ENCODE measurements at regions not wholly inside any gene's neighbourhood (a gene's known extent, or its start where the extent isn't known, plus 50 kb on each side); places are given as distances from the start of the nearest gene placed in this dataset.

DNA sequence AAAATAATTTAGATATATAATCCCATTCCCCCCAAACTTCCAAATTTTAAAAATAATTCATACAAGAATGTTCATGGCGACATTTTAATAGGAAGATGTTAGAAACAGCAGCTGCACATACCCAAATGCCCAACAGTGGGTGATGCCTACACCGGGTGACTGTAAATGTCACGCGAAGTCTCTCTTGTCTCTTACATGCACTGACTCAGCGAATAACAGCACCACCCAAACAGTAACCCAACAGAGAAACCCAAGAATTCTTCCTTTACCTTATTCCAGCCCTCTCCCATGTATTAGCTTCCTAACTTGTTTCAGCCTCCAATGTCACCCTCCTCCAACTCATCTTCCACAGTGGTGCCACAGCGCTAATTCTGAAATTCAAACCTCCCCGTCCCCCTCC, 74.5 kb upstream of the E2F3 start:
- TF ChIP-seq ZNF384 (IDR thresholded peaks at IDR 0.05) (no peak), L3MBTL2 (conservative IDR thresholded peaks at IDR 0.05) (no peak), ARNT (IDR thresholded peaks at IDR 0.05) (no peak), SUZ12 (IDR thresholded peaks at IDR 0.05) (no peak), FOXK2 (IDR thresholded peaks at IDR 0.05) (no peak), FOXA1 (IDR thresholded peaks at IDR 0.05) (no peak), TARDBP (IDR thresholded peaks at IDR 0.05) (no peak), HDGF (IDR thresholded peaks at IDR 0.05; ENCODE audit: borderline replicate concordance) (no peak)

Data from HEK293T (cell line).